ENCODE measurements at regions not wholly inside any gene's neighbourhood (a gene's known extent, or its start where the extent isn't known, plus 50 kb on each side); places are given as distances from the start of the nearest gene placed in this dataset.

DNA sequence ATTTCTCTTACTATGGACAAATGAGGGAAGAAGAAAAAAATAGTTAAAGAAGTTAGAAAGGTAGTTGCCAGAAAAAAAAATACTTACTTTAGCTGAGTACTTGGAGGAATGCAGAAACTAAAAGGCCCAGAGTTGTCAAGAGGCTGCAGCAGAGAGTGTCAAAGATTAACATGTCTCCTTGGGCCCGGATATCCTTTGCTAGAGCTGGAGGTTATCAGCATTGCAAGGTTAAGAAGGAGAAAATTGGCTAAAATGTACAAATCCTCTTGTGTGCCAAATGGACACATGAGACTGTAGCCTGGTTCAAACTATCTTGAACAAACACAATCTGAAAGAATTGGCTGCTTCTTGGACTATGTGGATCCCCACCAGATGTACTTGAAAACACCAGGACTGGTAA, 377.0 kb downstream of the SEMA3D start:
- TF ChIP-seq FOSL2 (IDR thresholded peaks at IDR 0.05), result no peak
- no peak for TF ChIP-seq FOSL2 (CRISPR knock-in tag; IDR thresholded peaks at IDR 0.05)
- TF ChIP-seq FOSB (CRISPR knock-in tag; IDR thresholded peaks at IDR 0.05), result no peak
- no peak for DNase-seq (ENCODE audit: low read depth in 1 of 2, low spot score in 1 of 2)
- Histone ChIP-seq H3K4me1 (no peaks in the 10 kb centered on the region), H3K4me2 (no peak overlapping the region), H3K9me3 (no peaks in the 10 kb centered on the region), H3K4me3 (no peak overlapping the region), H3K27ac (no peak overlapping the region)
- POLR2A ChIA-PET, result no interaction called here
- CTCF ChIA-PET, result interaction anchor here (0.6 kb wide), 1 partner anchor 104 kb away, joined by 3 read pairs; no protein-coding TSS in a partner anchor
- ATAC-seq, result no peak
- no peak for FAIRE-seq
- WGBS (ENCODE audit: missing lambda C conversion rate), result 93% methylated on average over 1 of the region's 1 CpG

DNA sequence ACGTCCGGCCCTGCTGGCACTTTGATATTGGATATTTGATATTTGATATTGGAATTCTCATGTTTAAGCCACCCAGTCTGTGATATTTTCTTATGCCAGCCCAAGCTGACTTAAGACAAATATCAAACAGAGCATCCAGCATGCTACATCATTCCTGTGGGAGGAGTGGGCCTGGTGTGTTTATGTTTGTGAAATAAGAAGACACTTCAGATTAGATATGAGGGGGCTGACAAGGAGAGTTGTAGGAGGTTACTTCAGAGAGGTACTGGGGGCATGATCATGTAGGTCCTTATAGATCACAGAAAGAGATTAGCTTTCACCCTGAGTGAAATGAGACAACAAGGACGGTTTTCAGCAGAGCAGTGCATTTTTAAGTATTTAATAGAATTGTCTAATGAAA, 382.9 kb downstream of the SEMA3D start:
- FAIRE-seq, result no peak
- H3K27ac ChIP-seq, result no peak overlapping the region

More for the DNA sequence above, 382.9 kb downstream of the SEMA3D start:
- Histone ChIP-seq H3K9me3 (no peaks in the 10 kb centered on the region), H3K4me2 (no peak overlapping the region), H3K4me3 (no peak overlapping the region), H3K4me1 (no peaks in the 10 kb centered on the region)
- ChIA-PET CTCF (no interaction called here), POLR2A (no interaction called here)
- 86% methylated on average over 3 of the region's 3 CpGs for WGBS (ENCODE audit: missing lambda C conversion rate)
- ATAC-seq, result no peak
- DNase-seq (ENCODE audit: low read depth in 1 of 2, low spot score in 1 of 2), result no peak
- TF ChIP-seq TP53 (CRISPR knock-in tag; IDR thresholded peaks at IDR 0.05), result no peak
- TF ChIP-seq POLR2AphosphoS2 (conservative IDR thresholded peaks at IDR 0.05; ENCODE audit: low read length), result no peak
- no peak for TF ChIP-seq POLR2A (IDR thresholded peaks at IDR 0.05; ENCODE audit: low read length)
- TF ChIP-seq ZFP36 (IDR thresholded peaks at IDR 0.05; ENCODE audit: borderline replicate concordance, partially characterized antibody), result no peak
- TF ChIP-seq, protein P1, sequence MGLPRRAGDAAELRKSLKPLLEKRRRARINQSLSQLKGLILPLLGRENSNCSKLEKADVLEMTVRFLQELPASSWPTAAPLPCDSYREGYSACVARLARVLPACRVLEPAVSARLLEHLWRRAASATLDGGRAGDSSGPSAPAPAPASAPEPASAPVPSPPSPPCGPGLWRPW (IDR thresholded peaks at IDR 0.05), result no peak
- TF ChIP-seq, protein P2, sequence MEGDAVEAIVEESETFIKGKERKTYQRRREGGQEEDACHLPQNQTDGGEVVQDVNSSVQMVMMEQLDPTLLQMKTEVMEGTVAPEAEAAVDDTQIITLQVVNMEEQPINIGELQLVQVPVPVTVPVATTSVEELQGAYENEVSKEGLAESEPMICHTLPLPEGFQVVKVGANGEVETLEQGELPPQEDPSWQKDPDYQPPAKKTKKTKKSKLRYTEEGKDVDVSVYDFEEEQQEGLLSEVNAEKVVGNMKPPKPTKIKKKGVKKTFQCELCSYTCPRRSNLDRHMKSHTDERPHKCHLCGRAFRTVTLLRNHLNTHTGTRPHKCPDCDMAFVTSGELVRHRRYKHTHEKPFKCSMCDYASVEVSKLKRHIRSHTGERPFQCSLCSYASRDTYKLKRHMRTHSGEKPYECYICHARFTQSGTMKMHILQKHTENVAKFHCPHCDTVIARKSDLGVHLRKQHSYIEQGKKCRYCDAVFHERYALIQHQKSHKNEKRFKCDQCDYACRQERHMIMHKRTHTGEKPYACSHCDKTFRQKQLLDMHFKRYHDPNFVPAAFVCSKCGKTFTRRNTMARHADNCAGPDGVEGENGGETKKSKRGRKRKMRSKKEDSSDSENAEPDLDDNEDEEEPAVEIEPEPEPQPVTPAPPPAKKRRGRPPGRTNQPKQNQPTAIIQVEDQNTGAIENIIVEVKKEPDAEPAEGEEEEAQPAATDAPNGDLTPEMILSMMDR (IDR thresholded peaks at IDR 0.05), result no peak
- no peak for TF ChIP-seq RARB (CRISPR knock-in tag; IDR thresholded peaks at IDR 0.05)
- TF ChIP-seq, protein P3, sequence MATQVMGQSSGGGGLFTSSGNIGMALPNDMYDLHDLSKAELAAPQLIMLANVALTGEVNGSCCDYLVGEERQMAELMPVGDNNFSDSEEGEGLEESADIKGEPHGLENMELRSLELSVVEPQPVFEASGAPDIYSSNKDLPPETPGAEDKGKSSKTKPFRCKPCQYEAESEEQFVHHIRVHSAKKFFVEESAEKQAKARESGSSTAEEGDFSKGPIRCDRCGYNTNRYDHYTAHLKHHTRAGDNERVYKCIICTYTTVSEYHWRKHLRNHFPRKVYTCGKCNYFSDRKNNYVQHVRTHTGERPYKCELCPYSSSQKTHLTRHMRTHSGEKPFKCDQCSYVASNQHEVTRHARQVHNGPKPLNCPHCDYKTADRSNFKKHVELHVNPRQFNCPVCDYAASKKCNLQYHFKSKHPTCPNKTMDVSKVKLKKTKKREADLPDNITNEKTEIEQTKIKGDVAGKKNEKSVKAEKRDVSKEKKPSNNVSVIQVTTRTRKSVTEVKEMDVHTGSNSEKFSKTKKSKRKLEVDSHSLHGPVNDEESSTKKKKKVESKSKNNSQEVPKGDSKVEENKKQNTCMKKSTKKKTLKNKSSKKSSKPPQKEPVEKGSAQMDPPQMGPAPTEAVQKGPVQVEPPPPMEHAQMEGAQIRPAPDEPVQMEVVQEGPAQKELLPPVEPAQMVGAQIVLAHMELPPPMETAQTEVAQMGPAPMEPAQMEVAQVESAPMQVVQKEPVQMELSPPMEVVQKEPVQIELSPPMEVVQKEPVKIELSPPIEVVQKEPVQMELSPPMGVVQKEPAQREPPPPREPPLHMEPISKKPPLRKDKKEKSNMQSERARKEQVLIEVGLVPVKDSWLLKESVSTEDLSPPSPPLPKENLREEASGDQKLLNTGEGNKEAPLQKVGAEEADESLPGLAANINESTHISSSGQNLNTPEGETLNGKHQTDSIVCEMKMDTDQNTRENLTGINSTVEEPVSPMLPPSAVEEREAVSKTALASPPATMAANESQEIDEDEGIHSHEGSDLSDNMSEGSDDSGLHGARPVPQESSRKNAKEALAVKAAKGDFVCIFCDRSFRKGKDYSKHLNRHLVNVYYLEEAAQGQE (IDR thresholded peaks at IDR 0.05), result no peak
- no peak for TF ChIP-seq RFX5 (IDR thresholded peaks at IDR 0.05)
- no peak for TF ChIP-seq FOXS1 (CRISPR knock-in tag; IDR thresholded peaks at IDR 0.05)
- TF ChIP-seq HOXB13 (CRISPR knock-in tag; IDR thresholded peaks at IDR 0.05; ENCODE audit: low read depth), result no peak
- TF ChIP-seq MAFK (IDR thresholded peaks at IDR 0.05; ENCODE audit: partially characterized antibody), result no peak
- TF ChIP-seq CBX2 (IDR thresholded peaks at IDR 0.05; ENCODE audit: borderline replicate concordance, low read depth), result no peak
- TF ChIP-seq, protein P4, sequence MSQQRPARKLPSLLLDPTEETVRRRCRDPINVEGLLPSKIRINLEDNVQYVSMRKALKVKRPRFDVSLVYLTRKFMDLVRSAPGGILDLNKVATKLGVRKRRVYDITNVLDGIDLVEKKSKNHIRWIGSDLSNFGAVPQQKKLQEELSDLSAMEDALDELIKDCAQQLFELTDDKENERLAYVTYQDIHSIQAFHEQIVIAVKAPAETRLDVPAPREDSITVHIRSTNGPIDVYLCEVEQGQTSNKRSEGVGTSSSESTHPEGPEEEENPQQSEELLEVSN (IDR thresholded peaks at IDR 0.05; ENCODE audit: borderline replicate concordance, low read depth), result no peak
- no peak for TF ChIP-seq JUNB (IDR thresholded peaks at IDR 0.05)
- TF ChIP-seq, protein P5, sequence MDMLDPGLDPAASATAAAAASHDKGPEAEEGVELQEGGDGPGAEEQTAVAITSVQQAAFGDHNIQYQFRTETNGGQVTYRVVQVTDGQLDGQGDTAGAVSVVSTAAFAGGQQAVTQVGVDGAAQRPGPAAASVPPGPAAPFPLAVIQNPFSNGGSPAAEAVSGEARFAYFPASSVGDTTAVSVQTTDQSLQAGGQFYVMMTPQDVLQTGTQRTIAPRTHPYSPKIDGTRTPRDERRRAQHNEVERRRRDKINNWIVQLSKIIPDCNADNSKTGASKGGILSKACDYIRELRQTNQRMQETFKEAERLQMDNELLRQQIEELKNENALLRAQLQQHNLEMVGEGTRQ (IDR thresholded peaks at IDR 0.05), result no peak
- TF ChIP-seq NFE2L2 (conservative IDR thresholded peaks at IDR 0.05; ENCODE audit: low read length), result no peak
- TF ChIP-seq HOXA7 (CRISPR knock-in tag; IDR thresholded peaks at IDR 0.05), result no peak
- no peak for TF ChIP-seq KDM5A (IDR thresholded peaks at IDR 0.05)
